HEK293 (cell line): ENCODE measurements at regions not wholly inside any gene's neighbourhood (a gene's known extent, or its start where the extent isn't known, plus 50 kb on each side); places are given as distances from the start of the nearest gene placed in this dataset.

ENCODE experiments used
- CTCF ChIA-PET: fragments of 350-600 bp; formaldehyde crosslinking; extraction: SDS; loops from one replicate; lab custom pipeline; 2021; ENCODE audit warnings: antibody characterized with exemption; lab: Yijun Ruan, JAX
- POLR2A ChIA-PET: fragments of 300-600 bp; formaldehyde crosslinking; extraction: SDS; loops from one replicate; lab custom pipeline; 2020; ENCODE audit warnings: antibody characterized with exemption, inconsistent platforms; lab: Yijun Ruan, JAX
- H3K27ac ChIP-seq: fragments of 200-500 bp; sonication (Bioruptor generic); 2 replicates; pipeline ENCODE4 v1.5.1; 2014; ENCODE audit warnings: low read depth, low read length, control low read depth, inconsistent platforms; ENCODE audit errors: extremely low read depth
- H3K36me3 ChIP-seq, 2 experiments: fragments of 200-500 bp in 1 of 2; sonication (Bioruptor generic) in 1 of 2; 1 replicate in 1 of 2; 2 replicates in 1 of 2; pipeline ENCODE4 v1.5.1; 2014 to 2017; ENCODE audit warnings: inconsistent platforms in 2 of 2, low read length in 2 of 2; ENCODE audit not compliant: control insufficient read depth in 2 of 2, insufficient read depth in 1 of 2
- H3K4me1 ChIP-seq: fragments of 200-500 bp; sonication (Bioruptor generic); 2 replicates; pipeline ENCODE4 v1.5.1; 2014; ENCODE audit warnings: mild to moderate bottlenecking, low read length, inconsistent platforms; ENCODE audit not compliant: control insufficient read depth, insufficient read depth
- H3K4me3 ChIP-seq: 2 replicates; pipeline ENCODE4 v1.5.1; 2011; ENCODE audit warnings: low read depth, mild to moderate bottlenecking, control low read depth, low read length, moderate library complexity
- H3K9me3 ChIP-seq: fragments of 200-500 bp; sonication (Bioruptor generic); 2 replicates; pipeline ENCODE4 v1.5.1; 2014; ENCODE audit warnings: low read depth, low read length, inconsistent platforms; ENCODE audit not compliant: control insufficient read depth, insufficient read depth
- HOXD13 ChIP-seq: sonication (generic); formaldehyde crosslinking; IDR thresholded peaks from 2 replicates; pipeline ENCODE4 v1.8.0; 2022; ENCODE audit warnings: missing genetic modification reagents, borderline replicate concordance
- SALL2 ChIP-seq: fragments of 450-650 bp; formaldehyde crosslinking; IDR thresholded peaks from 2 replicates; pipeline ENCODE4 v1.5.0; 2017; ENCODE audit warnings: missing biosample characterization, mild to moderate bottlenecking, missing genetic modification characterization, borderline replicate concordance
- TRIM28 ChIP-seq: IDR thresholded peaks from 2 replicates; pipeline ENCODE4 v1.6.1; 2011; ENCODE audit warnings: low read length, control low read depth, borderline replicate concordance
- WT1 ChIP-seq: fragments of 450-650 bp; formaldehyde crosslinking; IDR thresholded peaks from 2 replicates; pipeline ENCODE4 v1.5.1; 2016; ENCODE audit warnings: missing biosample characterization, missing genetic modification characterization
- ZFP37 ChIP-seq: fragments of 450-650 bp; formaldehyde crosslinking; IDR thresholded peaks from 2 replicates; pipeline ENCODE4 v1.5.1; 2016; ENCODE audit warnings: missing biosample characterization, missing genetic modification characterization
- ZNF24 ChIP-seq: fragments of 450-650 bp; formaldehyde crosslinking; IDR thresholded peaks from 2 replicates; pipeline ENCODE4 v1.5.1; 2016; ENCODE audit warnings: missing biosample characterization, missing genetic modification characterization
- ZNF280D ChIP-seq: fragments of 450-650 bp; formaldehyde crosslinking; IDR thresholded peaks from 2 replicates; pipeline ENCODE4 v1.5.1; 2016; ENCODE audit warnings: missing biosample characterization, missing genetic modification characterization
- ZNF324 ChIP-seq: fragments of 450-650 bp; formaldehyde crosslinking; IDR thresholded peaks from 2 replicates; pipeline ENCODE4 v1.5.1; 2016; ENCODE audit warnings: missing biosample characterization, missing genetic modification characterization
- ZNF362 ChIP-seq: fragments of 450-650 bp; formaldehyde crosslinking; IDR thresholded peaks from 2 replicates; pipeline ENCODE4 v1.5.1; 2016; ENCODE audit warnings: missing biosample characterization, missing genetic modification characterization
- ZNF398 ChIP-seq: fragments of 450-650 bp; formaldehyde crosslinking; IDR thresholded peaks from 2 replicates; pipeline ENCODE4 v1.5.1; 2017; ENCODE audit warnings: missing biosample characterization, missing genetic modification characterization
- ZNF488 ChIP-seq: fragments of 450-650 bp; formaldehyde crosslinking; IDR thresholded peaks from 2 replicates; pipeline ENCODE4 v1.5.1; 2016; ENCODE audit warnings: missing biosample characterization, missing genetic modification characterization
- ZNF529 ChIP-seq: fragments of 450-650 bp; formaldehyde crosslinking; IDR thresholded peaks from 2 replicates; pipeline ENCODE4 v1.5.1; 2017; ENCODE audit warnings: missing genetic modification characterization, missing biosample characterization; ENCODE audit not compliant: insufficient replicate concordance
- ZNF548 ChIP-seq: fragments of 450-650 bp; formaldehyde crosslinking; IDR thresholded peaks from 2 replicates; pipeline ENCODE4 v1.5.1; 2016; ENCODE audit warnings: missing biosample characterization, missing genetic modification characterization
- ZNF560 ChIP-seq: fragments of 450-650 bp; formaldehyde crosslinking; IDR thresholded peaks from 2 replicates; pipeline ENCODE4 v1.5.1; 2017; ENCODE audit warnings: missing biosample characterization, missing genetic modification characterization, borderline replicate concordance
- ZNF580 ChIP-seq: fragments of 450-650 bp; formaldehyde crosslinking; IDR thresholded peaks from 2 replicates; pipeline ENCODE4 v1.5.1; 2016; ENCODE audit warnings: missing biosample characterization, missing genetic modification characterization
- ZNF747 ChIP-seq: fragments of 450-650 bp; formaldehyde crosslinking; IDR thresholded peaks from 2 replicates; pipeline ENCODE4 v1.5.1; 2016; ENCODE audit warnings: missing biosample characterization, missing genetic modification characterization
- ZSCAN23 ChIP-seq: fragments of 450-650 bp; formaldehyde crosslinking; IDR thresholded peaks from 2 replicates; pipeline ENCODE4 v1.5.1; 2016; ENCODE audit warnings: missing biosample characterization, missing genetic modification characterization
- ZXDB ChIP-seq: fragments of 450-650 bp; formaldehyde crosslinking; IDR thresholded peaks from 2 replicates; pipeline ENCODE4 v1.5.1; 2016; ENCODE audit warnings: missing biosample characterization, missing genetic modification characterization

GRCh38 chr6:134703206-134703605, 246.7 kb downstream of the ALDH8A1 start:
- Histone ChIP-seq H3K9me3 (no peaks in the 10 kb centered on the region), H3K4me3 (no peak overlapping the region), H3K36me3 (no peaks in the 10 kb centered on the region), H3K27ac (no peak overlapping the region), H3K4me1 (peaks cover 6% of the 10 kb centered on the region; the same call in 1 of the 2 replicates)
- ChIA-PET CTCF (interaction anchor here (1.3 to 1.5 kb wide), 2 partner anchors 111 to 120 kb away, joined by 3 to 4 read pairs; no protein-coding TSS in a partner anchor), POLR2A (no interaction called here)
- TF ChIP-seq ZNF529 (tag by site-specific recombination) = no peak

- H3K4me1 ChIP-seq = peaks cover 5% of the 10 kb centered on the region; the same call in 1 of the 2 replicates
- no peaks in the 10 kb centered on the region for H3K9me3 ChIP-seq
- no peak overlapping the region for H3K27ac ChIP-seq
- ChIA-PET CTCF (interaction anchor here (1.5 kb wide), 1 partner anchor 121 kb away, joined by 4 read pairs; no protein-coding TSS in a partner anchor), POLR2A (no interaction called here)
- no peak overlapping the region for H3K4me3 ChIP-seq
- TF ChIP-seq ZNF398 (no peak), ZNF488 (tag by site-specific recombination) (no peak), ZNF24 (no peak), ZNF548 (tag by site-specific recombination) (no peak), TRIM28 (no peak), ZSCAN23 (tag by site-specific recombination) (no peak), ZNF280D (tag by site-specific recombination) (no peak), ZNF747 (tag by site-specific recombination) (no peak), ZNF324 (no peak), WT1 (no peak), ZNF560 (tag by site-specific recombination) (no peak), ZNF580 (tag by site-specific recombination) (no peak), ZNF362 (tag by site-specific recombination) (no peak), SALL2 (tag by site-specific recombination) (no peak), ZXDB (no peak), HOXD13 (CRISPR knock-in tag) (no peak), ZFP37 (tag by site-specific recombination) (no peak)
- H3K36me3 ChIP-seq = no peaks in the 10 kb centered on the region
Observed at GRCh38 chr6:134702279-134702678, 247.6 kb downstream of the ALDH8A1 start.
